Cardiac muscle cell (in vitro differentiated cells and primary cell): ENCODE measurements at regions not wholly inside any gene's neighbourhood (a gene's known extent, or its start where the extent isn't known, plus 50 kb on each side); places are given as distances from the start of the nearest gene placed in this dataset.

ENCODE experiments used
- DNase-seq, 2 donors: peaks; one replicate each; pipeline versions ENCODE4 v3.0.0 to v3.0.0-alpha.2; 2010 to 2017; ENCODE audit warnings: low read depth in 1 of 2, low spot score in 1 of 2
- H3K27ac ChIP-seq: fragments of 200-600 bp; sonication (generic); 2 replicates; pipeline ENCODE4 v1.5.1; 2016
- H3K27me3 ChIP-seq: fragments of 200-600 bp; sonication (generic); 2 replicates; pipeline ENCODE4 v1.6.0; 2016; ENCODE audit warnings: control low read depth
- H3K36me3 ChIP-seq: fragments of 200-600 bp; sonication (generic); 2 replicates; pipeline ENCODE4 v1.5.1; 2016; ENCODE audit warnings: control low read depth
- H3K4me1 ChIP-seq: fragments of 200-600 bp; sonication (generic); 2 replicates; pipeline ENCODE4 v1.8.1; 2017; ENCODE audit warnings: low read depth, mild to moderate bottlenecking, mixed run types
- H3K4me3 ChIP-seq: fragments of 200-600 bp; sonication (generic); 2 replicates; pipeline ENCODE4 v1.5.1; 2016; ENCODE audit warnings: mild to moderate bottlenecking
- H3K9me3 ChIP-seq: fragments of 200-600 bp; sonication (generic); 2 replicates; pipeline ENCODE4 v1.5.1; 2017; ENCODE audit warnings: low read depth, mild to moderate bottlenecking, control low read depth
- CTCF ChIP-seq: IDR thresholded peaks from 2 replicates; pipeline ENCODE4 v1.5.1; 2012; ENCODE audit warnings: low read depth, mild to moderate bottlenecking, low read length

GRCh38 chr4:62717154-62717553 lies 1517.0 kb downstream of the ADGRL3 start:
- Histone ChIP-seq H3K36me3 (no peaks in the 10 kb centered on the region), H3K27me3 (no peaks in the 10 kb centered on the region), H3K9me3 (no peaks in the 10 kb centered on the region), H3K27ac (no peak overlapping the region), H3K4me1 (no peaks in the 10 kb centered on the region), H3K4me3 (no peak overlapping the region)
- TF ChIP-seq CTCF = no peak
- no peak for DNase-seq

GRCh38 chr4:62711575-62711974 lies 1511.4 kb downstream of the ADGRL3 start:
- no peak for TF ChIP-seq CTCF
- Histone ChIP-seq H3K9me3 (no peaks in the 10 kb centered on the region), H3K27me3 (no peaks in the 10 kb centered on the region), H3K4me1 (peaks cover 7% of the 10 kb centered on the region), H3K36me3 (no peaks in the 10 kb centered on the region), H3K4me3 (no peak overlapping the region), H3K27ac (no peak overlapping the region)
- no peak for DNase-seq

GRCh38 chr4:62709618-62710252 lies 1509.6 kb downstream of the ADGRL3 start:
- Histone ChIP-seq H3K9me3 (no peaks in the 10 kb centered on the region), H3K4me3 (no peak overlapping the region), H3K4me1 (peaks cover 7% of the 10 kb centered on the region), H3K27ac (no peak overlapping the region), H3K27me3 (no peaks in the 10 kb centered on the region), H3K36me3 (no peaks in the 10 kb centered on the region)
- TF ChIP-seq CTCF = peak; percentile 47
- DNase-seq = peak; percentile 35 to 66

GRCh38 chr4:62706423-62706822 lies 1506.3 kb downstream of the ADGRL3 start:
- no peak for TF ChIP-seq CTCF
- Histone ChIP-seq H3K27ac (no peak overlapping the region), H3K9me3 (no peaks in the 10 kb centered on the region), H3K27me3 (no peaks in the 10 kb centered on the region), H3K4me3 (no peak overlapping the region), H3K36me3 (no peaks in the 10 kb centered on the region), H3K4me1 (peaks cover 6% of the 10 kb centered on the region)
- DNase-seq = no peak

GRCh38 chr4:62683799-62684566 lies 1483.9 kb downstream of the ADGRL3 start:
- Histone ChIP-seq H3K36me3 (no peaks in the 10 kb centered on the region), H3K4me3 (no peak overlapping the region), H3K4me1 (no peaks in the 10 kb centered on the region), H3K27ac (no peak overlapping the region), H3K27me3 (no peaks in the 10 kb centered on the region), H3K9me3 (no peaks in the 10 kb centered on the region)
- DNase-seq = no peak
- TF ChIP-seq CTCF = no peak
